Fibroblast of skin of scalp (primary cell): ENCODE measurements at regions not wholly inside any gene's neighbourhood (a gene's known extent, or its start where the extent isn't known, plus 50 kb on each side); places are given as distances from the start of the nearest gene placed in this dataset.
"Not testable (repeated sequence)": the region's sequence is repeated elsewhere in the genome, so short reads cannot be mapped to it uniquely, and the experiment has no call there.

Experiments
- DNase-seq: peaks from one replicate; pipeline ENCODE4 v3.0.0-alpha.2; 2013

GRCh38 chr1:221478050-221478949 lies 263.6 kb downstream of the DUSP10 start:
- DNase-seq: peak; percentile 90

GRCh38 chr1:221487781-221488524 lies 253.9 kb downstream of the DUSP10 start:
- DNase-seq: peak; percentile 37

GRCh38 chr1:221488550-221488949 lies 253.3 kb downstream of the DUSP10 start:
- no peak for DNase-seq

GRCh38 chr1:221494670-221495069 lies 247.2 kb downstream of the DUSP10 start:
- peak; percentile 52 for DNase-seq

- DNase-seq: no peak
Observed at GRCh38 chr1:221497046-221497445, 244.8 kb downstream of the DUSP10 start.

- DNase-seq: no peak
Observed at GRCh38 chr1:221503268-221503667, 238.6 kb downstream of the DUSP10 start.

- no peak for DNase-seq
Observed at GRCh38 chr1:221509575-221510355, 232.1 kb downstream of the DUSP10 start.

GRCh38 chr1:221510793-221511503 lies 230.9 kb downstream of the DUSP10 start:
- DNase-seq: no peak

GRCh38 chr1:221511797-221512196 lies 230.1 kb downstream of the DUSP10 start:
- no peak for DNase-seq

GRCh38 chr1:221514806-221515205 lies 227.1 kb downstream of the DUSP10 start:
- no peak for DNase-seq

- DNase-seq: no peak
Observed at GRCh38 chr1:221515496-221515895, 226.4 kb downstream of the DUSP10 start.

GRCh38 chr1:221517961-221518360 lies 223.9 kb downstream of the DUSP10 start:
- DNase-seq: peak; percentile 13

GRCh38 chr1:221520250-221520649 lies 221.6 kb downstream of the DUSP10 start:
- no peak for DNase-seq

GRCh38 chr1:221521686-221522085 lies 220.2 kb downstream of the DUSP10 start:
- no peak for DNase-seq

- peak; percentile 11 for DNase-seq
Observed at GRCh38 chr1:221522529-221522940, 219.4 kb downstream of the DUSP10 start.

GRCh38 chr1:221525749-221526148 lies 216.1 kb downstream of the DUSP10 start:
- DNase-seq: no peak

- no peak for DNase-seq
Observed at GRCh38 chr1:221527302-221527701, 214.6 kb downstream of the DUSP10 start.

GRCh38 chr1:221527886-221528624 lies 213.8 kb downstream of the DUSP10 start:
- DNase-seq: no peak

GRCh38 chr1:221530159-221530558 lies 211.7 kb downstream of the DUSP10 start:
- not testable (repeated sequence) for DNase-seq

GRCh38 chr1:221530791-221531190 lies 211.1 kb downstream of the DUSP10 start:
- DNase-seq: peak; percentile 15

GRCh38 chr1:221532071-221532773 lies 209.7 kb downstream of the DUSP10 start:
- peak; percentile 11 for DNase-seq
